Tibial nerve (tissue), 4 donors: ENCODE measurements at regions not wholly inside any gene's neighbourhood (a gene's known extent, or its start where the extent isn't known, plus 50 kb on each side); places are given as distances from the start of the nearest gene placed in this dataset.
"Not testable (repeated sequence)": the region's sequence is repeated elsewhere in the genome, so short reads cannot be mapped to it uniquely, and the experiment has no call there.

Source experiments
- CTCF ChIP-seq, 5 experiments: fragments of 200-600 bp in 3 of 5; fragments of 450-650 bp in 2 of 5; sonication (generic) in 3 of 5; IDR thresholded peaks; one replicate each; pipeline ENCODE4 v1.5.1; 2016 to 2019; ENCODE audit warnings: antibody characterized with exemption in 5 of 5, mild to moderate bottlenecking in 3 of 5, moderate library complexity in 2 of 5
- EP300 ChIP-seq, 2 donors: sonication (generic); formaldehyde crosslinking; IDR thresholded peaks; one replicate each; pipeline ENCODE4 v1.6.1; 2017; ENCODE audit warnings: antibody characterized with exemption in 2 of 2, mild to moderate bottlenecking in 1 of 2
- POLR2A ChIP-seq, 2 donors: fragments of 450-650 bp; IDR thresholded peaks; one replicate each; pipeline ENCODE4 v1.6.1; 2017; ENCODE audit warnings: antibody characterized with exemption in 2 of 2, mild to moderate bottlenecking in 2 of 2, moderate library complexity in 2 of 2

GRCh38 chr16:18148132-18148531 lies 188.4 kb downstream of the NPIPA8 start:
- TF ChIP-seq CTCF, POLR2A, EP300 (IDR thresholded peaks at IDR 0.05): not testable (repeated sequence)
